ENCODE measurements at regions not wholly inside any gene's neighbourhood (a gene's known extent, or its start where the extent isn't known, plus 50 kb on each side); places are given as distances from the start of the nearest gene placed in this dataset.
A peak's percentile ranks its signal among the peaks of the same experiment; 100 is the strongest.

DNA sequence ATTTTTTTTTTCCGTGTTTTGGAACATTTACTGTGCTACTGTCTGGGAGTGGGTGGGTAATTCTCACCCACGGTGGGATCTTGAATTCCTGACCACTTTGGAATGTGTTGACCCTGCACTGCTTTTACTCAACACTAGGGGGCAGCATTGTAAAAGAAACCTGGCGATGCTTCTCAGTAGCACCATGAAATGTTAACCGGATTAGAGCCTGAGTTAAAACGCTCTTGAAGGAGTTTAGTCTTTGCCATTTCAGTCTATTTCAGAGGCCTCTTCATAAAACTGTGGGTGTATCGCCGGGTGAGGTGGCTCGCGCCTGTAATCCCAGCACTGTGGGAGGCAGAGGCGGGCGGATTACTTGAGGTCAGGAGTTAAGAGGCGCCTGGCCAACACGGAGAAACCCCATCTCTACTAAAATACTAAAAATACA lies 79.0 kb upstream of the PRNP start:
- FAIRE-seq: peak; percentile 94
- ChIA-PET CTCF (interaction anchor here (1.4 to 2.9 kb wide), 7 partner anchors 10 to 494 kb away, joined by 3 to 22 read pairs (median 9); partner anchors contain the start of gene PRND), POLR2A (no interaction called here)
- no peaks in the 10 kb centered on the region for H3K9me3 ChIP-seq (replicated peaks; ENCODE audit: control insufficient read depth, insufficient read depth, low read length)
- H3K79me2 ChIP-seq (ENCODE audit: control insufficient read depth, insufficient read depth, low read length): no peaks in the 10 kb centered on the region
- H3K36me3 ChIP-seq (ENCODE audit: control insufficient read depth in 2 of 2, extremely low read depth in 1 of 2, insufficient read depth in 2 of 2, low read length in 2 of 2): no peaks in the 10 kb centered on the region
- H3K27ac ChIP-seq (ENCODE audit: insufficient read depth, low read depth, low read length): no peak overlapping the region
- intact Hi-C loops (cut with micrococcal nuclease): loop anchor here (1.0 to 5.0 kb wide), 3 partner anchors 113 to 493 kb away; no protein-coding TSS in a partner anchor
- no peaks in the 10 kb centered on the region for H4K20me1 ChIP-seq (replicated peaks; ENCODE audit: control insufficient read depth, extremely low read depth, insufficient read depth, low read length)
- H3K4me1 ChIP-seq (ENCODE audit: control insufficient read depth, extremely low read depth, insufficient read depth, low read length): no peaks in the 10 kb centered on the region
- H3K4me2 ChIP-seq (ENCODE audit: insufficient read depth, low read length): no peak overlapping the region
- H3K27me3 ChIP-seq (ENCODE audit: control insufficient read depth in 2 of 2, insufficient read depth in 2 of 2, low read length in 2 of 2): peaks cover 19 to 33% of the 10 kb centered on the region in 2 experiments
- H3K9ac ChIP-seq (replicated peaks; ENCODE audit: extremely low read depth, insufficient read depth, low read length): no peak overlapping the region
- peak; percentile 66 for DNase-seq (ENCODE audit: low read depth, low spot score)
- H3K4me3 ChIP-seq (replicated peaks in 1 of 3; ENCODE audit: insufficient read depth in 1 of 3, low read depth in 1 of 3, low read length in 3 of 3): no peak overlapping the region
- dilution Hi-C loops (cut with MboI; ENCODE audit: extremely low pct_ligation_motif_present, low sequenced_read_pairs): no loop called here
- no peaks in the 10 kb centered on the region for H3K9me1 ChIP-seq (replicated peaks; ENCODE audit: control insufficient read depth, extremely low read depth, insufficient read depth, low read length)
- no peak overlapping the region for H2AFZ ChIP-seq (ENCODE audit: low read depth, low read length)
- TF ChIP-seq, protein P1, sequence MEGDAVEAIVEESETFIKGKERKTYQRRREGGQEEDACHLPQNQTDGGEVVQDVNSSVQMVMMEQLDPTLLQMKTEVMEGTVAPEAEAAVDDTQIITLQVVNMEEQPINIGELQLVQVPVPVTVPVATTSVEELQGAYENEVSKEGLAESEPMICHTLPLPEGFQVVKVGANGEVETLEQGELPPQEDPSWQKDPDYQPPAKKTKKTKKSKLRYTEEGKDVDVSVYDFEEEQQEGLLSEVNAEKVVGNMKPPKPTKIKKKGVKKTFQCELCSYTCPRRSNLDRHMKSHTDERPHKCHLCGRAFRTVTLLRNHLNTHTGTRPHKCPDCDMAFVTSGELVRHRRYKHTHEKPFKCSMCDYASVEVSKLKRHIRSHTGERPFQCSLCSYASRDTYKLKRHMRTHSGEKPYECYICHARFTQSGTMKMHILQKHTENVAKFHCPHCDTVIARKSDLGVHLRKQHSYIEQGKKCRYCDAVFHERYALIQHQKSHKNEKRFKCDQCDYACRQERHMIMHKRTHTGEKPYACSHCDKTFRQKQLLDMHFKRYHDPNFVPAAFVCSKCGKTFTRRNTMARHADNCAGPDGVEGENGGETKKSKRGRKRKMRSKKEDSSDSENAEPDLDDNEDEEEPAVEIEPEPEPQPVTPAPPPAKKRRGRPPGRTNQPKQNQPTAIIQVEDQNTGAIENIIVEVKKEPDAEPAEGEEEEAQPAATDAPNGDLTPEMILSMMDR (IDR thresholded peaks at IDR 0.05; ENCODE audit: extremely low read depth in 1 of 2, insufficient read depth in 1 of 2, low read depth in 1 of 2, low read length in 2 of 2): peak; percentile 73 to 86
- no peak for TF ChIP-seq JUN (IDR thresholded peaks at IDR 0.05; ENCODE audit: borderline replicate concordance, insufficient read depth, insufficient read length, low read depth)
- no TSS peak for BruUV-seq (replicated peaks)

DNA sequence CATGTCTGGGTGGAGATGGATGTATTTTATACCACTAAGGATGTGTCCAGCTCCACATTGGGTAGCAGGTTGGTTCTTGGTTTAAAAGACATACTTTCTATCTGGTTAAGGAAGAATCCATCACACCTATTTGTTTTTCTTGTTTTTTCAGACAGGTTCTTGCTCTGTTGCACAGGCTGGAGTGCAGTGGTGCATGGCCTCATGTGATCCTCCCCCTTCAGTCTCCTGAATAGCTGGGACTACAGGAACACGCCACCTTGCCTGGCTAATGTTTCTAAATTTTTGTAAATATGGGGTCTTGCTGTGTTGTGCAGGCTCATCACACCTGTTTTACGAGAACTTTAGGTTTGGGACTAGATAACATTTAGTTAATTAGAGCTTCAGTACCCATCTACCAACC lies 80.2 kb upstream of the PRNP start:
- FAIRE-seq: no peak
- no peak overlapping the region for H3K9ac ChIP-seq (replicated peaks; ENCODE audit: extremely low read depth, insufficient read depth, low read length)
- no peaks in the 10 kb centered on the region for H3K4me1 ChIP-seq (ENCODE audit: control insufficient read depth, extremely low read depth, insufficient read depth, low read length)
- no TSS peak for BruUV-seq (replicated peaks)
- H3K79me2 ChIP-seq (ENCODE audit: control insufficient read depth, insufficient read depth, low read length): no peaks in the 10 kb centered on the region
- no peaks in the 10 kb centered on the region for H3K9me1 ChIP-seq (replicated peaks; ENCODE audit: control insufficient read depth, extremely low read depth, insufficient read depth, low read length)
- intact Hi-C loops (cut with micrococcal nuclease): loop anchor here (5.0 kb wide), 1 partner anchor 351 kb away; no protein-coding TSS in a partner anchor
- H2AFZ ChIP-seq (ENCODE audit: low read depth, low read length): no peak overlapping the region
- H3K9me3 ChIP-seq (replicated peaks; ENCODE audit: control insufficient read depth, insufficient read depth, low read length): no peaks in the 10 kb centered on the region
- no peak overlapping the region for H3K27ac ChIP-seq (ENCODE audit: insufficient read depth, low read depth, low read length)
- no peak overlapping the region for H3K4me3 ChIP-seq (replicated peaks in 1 of 3; ENCODE audit: insufficient read depth in 1 of 3, low read depth in 1 of 3, low read length in 3 of 3)
- peaks cover 24 to 40% of the 10 kb centered on the region in 2 experiments for H3K27me3 ChIP-seq (ENCODE audit: control insufficient read depth in 2 of 2, insufficient read depth in 2 of 2, low read length in 2 of 2)
- no peak overlapping the region for H3K4me2 ChIP-seq (ENCODE audit: insufficient read depth, low read length)
- dilution Hi-C loops (cut with MboI; ENCODE audit: extremely low pct_ligation_motif_present, low sequenced_read_pairs): no loop called here
- no peak for DNase-seq (ENCODE audit: low read depth, low spot score)
- H4K20me1 ChIP-seq (replicated peaks; ENCODE audit: control insufficient read depth, extremely low read depth, insufficient read depth, low read length): no peaks in the 10 kb centered on the region
- ChIA-PET CTCF (interaction anchor here (1.0 to 2.9 kb wide), 10 partner anchors 9 to 586 kb away, joined by 3 to 22 read pairs (median 3); partner anchors contain the start of gene PRND), POLR2A (no interaction called here)
- no peak for TF ChIP-seq EZH2 (IDR thresholded peaks at IDR 0.05; ENCODE audit: borderline replicate concordance, low read depth, low read length, severe bottlenecking)
- TF ChIP-seq, protein P2, sequence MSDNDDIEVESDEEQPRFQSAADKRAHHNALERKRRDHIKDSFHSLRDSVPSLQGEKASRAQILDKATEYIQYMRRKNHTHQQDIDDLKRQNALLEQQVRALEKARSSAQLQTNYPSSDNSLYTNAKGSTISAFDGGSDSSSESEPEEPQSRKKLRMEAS (IDR thresholded peaks at IDR 0.05; ENCODE audit: insufficient read depth, insufficient read length): no peak
- no peak for TF ChIP-seq MYC (IDR thresholded peaks at IDR 0.05; ENCODE audit: low read depth, low read length)
- TF ChIP-seq POLR2A (IDR thresholded peaks at IDR 0.05; ENCODE audit: low read depth, low read length): no peak
- no peak for TF ChIP-seq FOS (IDR thresholded peaks at IDR 0.05; ENCODE audit: borderline replicate concordance, insufficient read depth, low read length)
- TF ChIP-seq JUN (IDR thresholded peaks at IDR 0.05; ENCODE audit: borderline replicate concordance, insufficient read depth, insufficient read length, low read depth): no peak
- TF ChIP-seq GATA2 (IDR thresholded peaks at IDR 0.05; ENCODE audit: insufficient read depth, insufficient read length, low read depth, low read length): no peak
- TF ChIP-seq POLR2AphosphoS5 (IDR thresholded peaks at IDR 0.05; ENCODE audit: insufficient read depth, low read depth, low read length): no peak
- TF ChIP-seq, protein P1 (IDR thresholded peaks at IDR 0.05; ENCODE audit: extremely low read depth in 1 of 2, insufficient read depth in 1 of 2, low read depth in 1 of 2, low read length in 2 of 2): no peak
- H3K36me3 ChIP-seq (ENCODE audit: control insufficient read depth in 2 of 2, extremely low read depth in 1 of 2, insufficient read depth in 2 of 2, low read length in 2 of 2): no peaks in the 10 kb centered on the region
